SK-N-SH treated with all-trans-retinoic acid at 6 μM for 48 hours (cell line): ENCODE measurements at regions not wholly inside any gene's neighbourhood (a gene's known extent, or its start where the extent isn't known, plus 50 kb on each side); places are given as distances from the start of the nearest gene placed in this dataset.
"Not testable (repeated sequence)": the region's sequence is repeated elsewhere in the genome, so short reads cannot be mapped to it uniquely, and the experiment has no call there.

Experiments
- ATAC-seq: fragments of 200-7000 bp; cut with Tn5 transposase; 3 replicates; pipeline ENCODE4 v1.9.1; 2020; ENCODE audit warnings: mild to moderate bottlenecking, moderate library complexity

DNA sequence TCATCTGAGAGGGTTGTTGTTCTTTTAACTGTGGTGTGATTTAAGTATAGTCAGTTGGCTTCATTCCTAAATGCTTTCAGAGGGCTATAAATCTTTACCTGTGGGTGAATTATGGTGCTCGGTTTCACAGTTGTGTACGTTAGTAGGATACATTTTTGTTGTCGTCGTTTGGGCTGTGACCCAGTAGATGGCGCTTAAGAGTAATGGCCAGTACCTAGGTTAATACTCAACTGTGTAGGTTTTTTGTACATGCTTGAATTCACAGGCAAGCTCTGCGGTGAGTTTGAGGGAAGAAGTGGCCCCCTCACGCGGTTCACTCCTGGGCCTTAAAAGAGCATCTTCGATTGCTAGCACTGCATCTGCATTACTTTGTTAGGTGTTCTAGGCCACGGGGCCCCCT lies 571.7 kb upstream of the TGIF2LX start:
- peak; percentile 70 for ATAC-seq

- not testable (repeated sequence) for ATAC-seq
Observed at GRCh38 chrX:89369904-89370303, 551.8 kb upstream of the TGIF2LX start.

GRCh38 chrX:89393004-89393403 lies 528.7 kb upstream of the TGIF2LX start:
- not testable (repeated sequence) for ATAC-seq

GRCh38 chrX:89402818-89403217 lies 518.9 kb upstream of the TGIF2LX start:
- not testable (repeated sequence) for ATAC-seq

DNA sequence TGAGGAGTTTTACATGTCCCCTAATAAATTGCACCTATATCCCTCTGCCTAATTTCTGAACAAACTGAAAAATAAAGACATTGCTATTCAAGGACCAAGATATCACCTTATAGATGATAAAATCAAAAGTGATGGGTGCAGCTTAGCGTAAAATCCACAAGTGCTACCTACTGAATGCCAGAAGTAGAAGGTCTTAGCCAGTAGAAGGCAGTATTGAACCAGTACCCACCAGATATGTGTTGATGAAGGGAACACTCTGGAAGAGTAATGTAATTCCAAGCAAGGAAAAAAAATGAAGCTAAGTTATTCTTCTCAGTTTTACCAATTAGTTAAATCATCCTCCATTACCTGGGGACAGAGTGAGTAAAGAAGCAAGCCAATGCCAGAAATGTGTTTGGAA lies 516.6 kb upstream of the TGIF2LX start:
- ATAC-seq = not testable (repeated sequence)

DNA sequence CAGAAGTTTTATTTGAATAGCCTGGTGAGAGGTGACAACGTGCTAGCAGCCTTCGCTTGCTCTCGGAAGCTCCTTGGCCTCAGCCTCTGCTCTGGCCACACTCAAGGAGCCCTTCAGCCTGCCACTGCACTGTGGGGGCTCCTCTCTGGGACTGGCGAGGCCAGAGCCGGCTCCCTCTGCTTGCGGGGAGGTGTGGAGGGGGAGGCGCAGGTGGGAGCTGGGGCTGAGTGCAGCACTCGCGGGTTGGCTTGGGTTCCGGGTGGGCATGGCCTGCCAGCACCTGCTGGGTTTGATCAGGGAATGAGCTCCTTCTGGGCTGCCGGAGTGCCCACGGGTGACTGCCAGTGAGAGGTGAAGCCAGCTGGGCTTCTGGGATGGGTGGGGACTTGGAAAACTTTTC lies 504.8 kb upstream of the TGIF2LX start:
- ATAC-seq = not testable (repeated sequence)

GRCh38 chrX:89432652-89433231 lies 489.0 kb upstream of the TGIF2LX start:
- ATAC-seq = not testable (repeated sequence)
